Keratinocyte (primary cell): ENCODE measurements at regions not wholly inside any gene's neighbourhood (a gene's known extent, or its start where the extent isn't known, plus 50 kb on each side); places are given as distances from the start of the nearest gene placed in this dataset.

Experiments used
- CTCF ChIP-seq, 3 experiments: IDR thresholded peaks in 1 of 3; conservative IDR thresholded peaks in 1 of 3; optimal IDR thresholded peaks in 1 of 3; 2 replicates in 2 of 3; 3 replicates in 1 of 3; pipeline versions ENCODE3 to v1.5.1; 2011; ENCODE audit warnings: low read length in 3 of 3, mild to moderate bottlenecking in 3 of 3, moderate library complexity in 2 of 3, control low read depth in 1 of 3, inconsistent platforms in 1 of 3; ENCODE audit not compliant: insufficient read depth in 2 of 3; ENCODE audit errors: extremely low read depth in 1 of 3
- EZH2 ChIP-seq: IDR thresholded peaks from one replicate; pipeline ENCODE4 v1.6.1; 2012; ENCODE audit warnings: inconsistent platforms, mild to moderate bottlenecking, low read length, moderate library complexity

- TF ChIP-seq CTCF (optimal IDR thresholded peaks at IDR 0.05 in 1 of 3, IDR thresholded peaks at IDR 0.05 in 1 of 3, conservative IDR thresholded peaks at IDR 0.05 in 1 of 3; ENCODE audit: extremely low read depth in 1 of 3, insufficient read depth in 2 of 3, low read length in 3 of 3), result no peak
- no peak for TF ChIP-seq EZH2
Measured at GRCh38 chr7:15950299-15950698, 263.8 kb upstream of the MEOX2 start.
